SK-N-MC (cell line): ENCODE measurements at regions not wholly inside any gene's neighbourhood (a gene's known extent, or its start where the extent isn't known, plus 50 kb on each side); places are given as distances from the start of the nearest gene placed in this dataset.

Experiments used
- EZH2 ChIP-seq: fragments of 200-600 bp; sonication (generic); IDR thresholded peaks from one replicate; pipeline ENCODE4 v1.6.1; 2017; ENCODE audit warnings: antibody characterized with exemption
- FOXP2 ChIP-seq: optimal IDR thresholded peaks from 2 replicates; pipeline ENCODE3; 2011; ENCODE audit warnings: mild to moderate bottlenecking, moderate library complexity; ENCODE audit not compliant: insufficient read depth; ENCODE audit errors: extremely low read length, control extremely low read depth
- POLR2AphosphoS5 ChIP-seq: IDR thresholded peaks from 2 replicates; pipeline ENCODE4 v1.6.1; 2012; ENCODE audit warnings: mild to moderate bottlenecking, low read depth, low read length, borderline replicate concordance

DNA sequence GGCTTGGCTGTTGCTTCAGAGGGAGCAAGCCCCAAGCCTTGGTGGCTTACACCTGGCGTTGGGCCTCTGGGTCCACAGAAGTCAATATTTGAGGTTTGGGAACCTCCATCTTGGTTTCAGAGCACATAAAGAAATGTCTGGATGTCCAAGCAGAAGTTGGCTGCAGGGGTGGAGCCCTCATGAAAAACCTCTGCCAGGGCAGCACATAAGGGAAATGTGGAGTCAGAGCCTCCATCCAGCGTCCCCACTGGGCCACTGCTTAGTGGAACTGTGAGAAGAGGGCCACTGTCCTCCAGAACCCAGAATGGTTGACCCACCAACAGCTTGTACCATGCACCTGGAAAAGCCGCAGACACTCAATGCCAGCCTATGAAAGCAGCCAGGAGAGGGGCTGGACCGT is 573.5 kb upstream of the ZWINT start:
- TF ChIP-seq EZH2: no peak
- no peak for TF ChIP-seq POLR2AphosphoS5
- no peak for TF ChIP-seq FOXP2
